ENCODE measurements at regions not wholly inside any gene's neighbourhood (a gene's known extent, or its start where the extent isn't known, plus 50 kb on each side); places are given as distances from the start of the nearest gene placed in this dataset.

DNA sequence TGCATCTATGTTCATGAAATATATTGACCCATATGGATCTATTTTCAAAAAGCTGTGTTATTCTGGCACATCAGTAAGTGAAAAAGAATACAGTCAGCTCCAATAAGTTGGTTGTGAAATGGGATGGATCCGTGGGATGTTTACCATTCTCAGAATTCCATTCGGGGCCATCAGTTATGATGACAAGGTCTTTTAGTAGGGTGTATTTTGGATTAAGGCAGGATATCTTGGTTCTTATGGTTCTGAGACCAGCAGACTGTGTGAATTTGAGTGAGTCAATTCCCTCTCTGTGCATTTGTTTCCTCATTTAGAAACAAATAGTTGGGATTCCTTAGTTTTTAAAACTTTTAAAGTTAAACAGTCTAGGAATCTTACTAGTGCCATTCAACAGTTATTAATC is 287.4 kb downstream of the CD109 start:
- TF ChIP-seq, protein P1, sequence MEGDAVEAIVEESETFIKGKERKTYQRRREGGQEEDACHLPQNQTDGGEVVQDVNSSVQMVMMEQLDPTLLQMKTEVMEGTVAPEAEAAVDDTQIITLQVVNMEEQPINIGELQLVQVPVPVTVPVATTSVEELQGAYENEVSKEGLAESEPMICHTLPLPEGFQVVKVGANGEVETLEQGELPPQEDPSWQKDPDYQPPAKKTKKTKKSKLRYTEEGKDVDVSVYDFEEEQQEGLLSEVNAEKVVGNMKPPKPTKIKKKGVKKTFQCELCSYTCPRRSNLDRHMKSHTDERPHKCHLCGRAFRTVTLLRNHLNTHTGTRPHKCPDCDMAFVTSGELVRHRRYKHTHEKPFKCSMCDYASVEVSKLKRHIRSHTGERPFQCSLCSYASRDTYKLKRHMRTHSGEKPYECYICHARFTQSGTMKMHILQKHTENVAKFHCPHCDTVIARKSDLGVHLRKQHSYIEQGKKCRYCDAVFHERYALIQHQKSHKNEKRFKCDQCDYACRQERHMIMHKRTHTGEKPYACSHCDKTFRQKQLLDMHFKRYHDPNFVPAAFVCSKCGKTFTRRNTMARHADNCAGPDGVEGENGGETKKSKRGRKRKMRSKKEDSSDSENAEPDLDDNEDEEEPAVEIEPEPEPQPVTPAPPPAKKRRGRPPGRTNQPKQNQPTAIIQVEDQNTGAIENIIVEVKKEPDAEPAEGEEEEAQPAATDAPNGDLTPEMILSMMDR (IDR thresholded peaks at IDR 0.05): no peak
- TF ChIP-seq POLR2A (IDR thresholded peaks at IDR 0.05): no peak
